HCT116 (cell line): ENCODE measurements at regions not wholly inside any gene's neighbourhood (a gene's known extent, or its start where the extent isn't known, plus 50 kb on each side); places are given as distances from the start of the nearest gene placed in this dataset.

Experiments
- ATAC-seq: fragments of 200-7000 bp; cut with Tn5 transposase; 2 replicates; pipeline ENCODE4 v1.9.1; 2020; ENCODE audit warnings: mild to moderate bottlenecking, moderate library complexity
- BruUV-seq: library from RNA; stranded (reverse); fragments of 400-500 nt; replicated peaks from 2 replicates; lab custom pipeline; 2021; lab: Mats Ljungman, UMichigan
- CTCF ChIA-PET: fragments of 300-600 bp; sonication (Branson Sonifier 250); formaldehyde crosslinking; loops from one replicate; lab custom pipeline; 2021; ENCODE audit warnings: antibody characterized with exemption; lab: Charles Lee
- POLR2A ChIA-PET: fragments of 300-600, 350-600 bp; sonication (Branson Sonifier 250); formaldehyde crosslinking; loops from one replicate; lab custom pipeline; 2021; ENCODE audit warnings: antibody characterized with exemption; lab: Charles Lee
- RAD21 ChIA-PET, 2 experiments: fragments of 300-600 bp; sonication (Branson Sonifier 250); formaldehyde crosslinking; loops; one replicate each; lab custom pipeline; 2023; ENCODE audit warnings: low total read pairs in 2 of 2; ENCODE audit not compliant: uncharacterized antibody in 2 of 2, unreplicated experiment in 2 of 2, low non-redundant PET in 1 of 2; lab: Charles Lee
- DNase-seq: peaks from one replicate; pipeline ENCODE4 v3.0.0-alpha.2; 2010; ENCODE audit warnings: low read depth, low spot score
- H2AFZ ChIP-seq: fragments of 200-600 bp; shearing (Covaris generic), sonication (generic); 2 replicates; pipeline ENCODE4 v1.6.1; 2017; ENCODE audit warnings: low read depth, mixed run types, mixed read lengths, antibody characterized with exemption, low read length; ENCODE audit not compliant: poor library complexity, severe bottlenecking
- H3K27ac ChIP-seq: 2 replicates; pipeline ENCODE4 v1.5.1; 2012; ENCODE audit warnings: low read depth, low read length
- H3K27me3 ChIP-seq: fragments of 200-600 bp; sonication (generic); 2 replicates; pipeline ENCODE4 v1.6.1; 2016; ENCODE audit warnings: mixed run types, low read length, mixed read lengths; ENCODE audit not compliant: insufficient read depth
- H3K36me3 ChIP-seq, 2 experiments: fragments of 200-500 bp in 1 of 2; fragments of 200-600 bp in 1 of 2; sonication (Bioruptor generic) in 1 of 2; sonication (generic) in 1 of 2; 2 replicates each; pipeline versions ENCODE4 v1.5.1 to v1.6.1; 2014 to 2016; ENCODE audit warnings: low read length in 2 of 2, inconsistent platforms in 1 of 2, mixed read lengths in 1 of 2, mixed run types in 1 of 2; ENCODE audit not compliant: insufficient read depth in 2 of 2, control insufficient read depth in 1 of 2
- H3K4me1 ChIP-seq, 2 experiments: fragments of 200-600 bp in 1 of 2; sonication (generic) in 1 of 2; 2 replicates each; pipeline versions ENCODE4 v1.5.1 to v1.6.1; 2012 to 2017; ENCODE audit warnings: low read length in 2 of 2, inconsistent platforms in 1 of 2, mild to moderate bottlenecking in 1 of 2, mixed read lengths in 1 of 2, mixed run types in 1 of 2, moderate library complexity in 1 of 2; ENCODE audit not compliant: insufficient read depth in 2 of 2, control insufficient read depth in 1 of 2
- H3K4me2 ChIP-seq: fragments of 200-600 bp; sonication (generic); 2 replicates; pipeline ENCODE4 v1.6.1; 2017; ENCODE audit warnings: mixed run types, low read length, mixed read lengths
- H3K4me3 ChIP-seq, 2 experiments: fragments of 200-600 bp in 1 of 2; sonication (generic) in 1 of 2; replicated peaks in 1 of 2; 2 replicates each; pipeline ENCODE4 v1.5.1; 2011 to 2016; ENCODE audit warnings: low read length in 2 of 2, control low read depth in 1 of 2, low read depth in 1 of 2, mild to moderate bottlenecking in 1 of 2, mixed read lengths in 1 of 2, mixed run types in 1 of 2
- H3K79me2 ChIP-seq: fragments of 200-600 bp; sonication (generic); 2 replicates; pipeline ENCODE4 v1.6.1; 2017; ENCODE audit warnings: mild to moderate bottlenecking, mixed run types, low read length, moderate library complexity, mixed read lengths; ENCODE audit not compliant: insufficient read depth
- H3K9ac ChIP-seq: fragments of 200-600 bp; sonication (generic); 2 replicates; pipeline ENCODE4 v1.6.1; 2016; ENCODE audit warnings: low read length, mixed read lengths
- H3K9me2 ChIP-seq: fragments of 200-600 bp; sonication (generic), shearing (Covaris generic); 2 replicates; pipeline ENCODE4 v1.6.1; 2017; ENCODE audit warnings: mixed run types, mild to moderate bottlenecking, moderate library complexity; ENCODE audit not compliant: insufficient read depth
- H3K9me3 ChIP-seq, 2 experiments: fragments of 200-500 bp in 1 of 2; fragments of 200-600 bp in 1 of 2; sonication (Bioruptor generic) in 1 of 2; sonication (generic) in 1 of 2; 2 replicates each; pipeline ENCODE4 v1.6.1; 2014 to 2017; ENCODE audit warnings: low read length in 2 of 2, mixed read lengths in 2 of 2, inconsistent platforms in 1 of 2, low read depth in 1 of 2, mild to moderate bottlenecking in 1 of 2, mixed run types in 1 of 2, moderate library complexity in 1 of 2; ENCODE audit not compliant: control insufficient read depth in 1 of 2, insufficient read depth in 1 of 2
- H4K20me1 ChIP-seq: fragments of 200-600 bp; sonication (generic), shearing (Covaris generic); 2 replicates; pipeline ENCODE4 v1.6.1; 2017; ENCODE audit warnings: mixed run types, mild to moderate bottlenecking, moderate library complexity; ENCODE audit not compliant: insufficient read depth
- ATF3 ChIP-seq: IDR thresholded peaks from 2 replicates; pipeline ENCODE4 v1.6.1; 2012
- CBX3 ChIP-seq: IDR thresholded peaks from 2 replicates; pipeline ENCODE4 v1.6.1; 2012; ENCODE audit warnings: low read depth
- CEBPB ChIP-seq: IDR thresholded peaks from 2 replicates; pipeline ENCODE4 v1.6.1; 2012; ENCODE audit warnings: low read depth
- CTCF ChIP-seq, 3 experiments: fragments of 200-600 bp in 1 of 3; sonication (generic) in 1 of 3; IDR thresholded peaks in 2 of 3; conservative IDR thresholded peaks in 1 of 3; 2 replicates each; pipeline ENCODE4 v1.5.1; 2012 to 2017; ENCODE audit warnings: low read depth in 2 of 3, low read length in 2 of 3, antibody characterized with exemption in 1 of 3, borderline replicate concordance in 1 of 3, control low read depth in 1 of 3, mild to moderate bottlenecking in 1 of 3, mixed read lengths in 1 of 3, mixed run types in 1 of 3, moderate library complexity in 1 of 3; ENCODE audit not compliant: insufficient read depth in 1 of 3
- EGR1 ChIP-seq: IDR thresholded peaks from 2 replicates; pipeline ENCODE4 v1.6.1; 2012; ENCODE audit warnings: low read depth
- ELF1 ChIP-seq: IDR thresholded peaks from 2 replicates; pipeline ENCODE4 v1.6.1; 2012; ENCODE audit warnings: low read depth, borderline replicate concordance
- EZH2phosphoT487 ChIP-seq: fragments of 200-600 bp; IDR thresholded peaks from 2 replicates; pipeline ENCODE4 v1.6.1; 2018; ENCODE audit warnings: antibody characterized with exemption, borderline replicate concordance
- FOSL1 ChIP-seq: IDR thresholded peaks from 2 replicates; pipeline ENCODE4 v1.6.1; 2012; ENCODE audit warnings: low read depth
- JUND ChIP-seq: IDR thresholded peaks from 2 replicates; pipeline ENCODE4 v1.6.1; 2012
- MAX ChIP-seq: IDR thresholded peaks from 2 replicates; pipeline ENCODE4 v1.6.1; 2012
- POLR2A ChIP-seq: IDR thresholded peaks from 2 replicates; pipeline ENCODE4 v1.7.0; 2011; ENCODE audit warnings: borderline replicate concordance; ENCODE audit not compliant: insufficient read depth, insufficient read length; ENCODE audit errors: extremely low read depth
- POLR2AphosphoS5 ChIP-seq: IDR thresholded peaks from 2 replicates; pipeline ENCODE4 v1.6.1; 2011; ENCODE audit warnings: mild to moderate bottlenecking, low read depth, low read length, moderate library complexity
- RAD21 ChIP-seq: IDR thresholded peaks from 2 replicates; pipeline ENCODE4 v1.6.1; 2012; ENCODE audit warnings: low read depth, mild to moderate bottlenecking
- REST ChIP-seq: IDR thresholded peaks from 2 replicates; pipeline ENCODE4 v1.6.1; 2012; ENCODE audit warnings: low read depth
- SRF ChIP-seq: IDR thresholded peaks from 2 replicates; pipeline ENCODE4 v1.6.1; 2012; ENCODE audit warnings: low read depth
- TCF7L2 ChIP-seq: IDR thresholded peaks from 2 replicates; pipeline ENCODE4 v1.7.0; 2011; ENCODE audit warnings: borderline replicate concordance, inconsistent platforms; ENCODE audit not compliant: insufficient read depth, insufficient read length; ENCODE audit errors: extremely low read depth
- YY1 ChIP-seq: IDR thresholded peaks from 2 replicates; pipeline ENCODE4 v1.6.1; 2011; ENCODE audit warnings: low read length, low read depth, moderate library complexity, mild to moderate bottlenecking; ENCODE audit not compliant: insufficient replicate concordance; ENCODE audit errors: extremely low read depth
- ZFX ChIP-seq: fragments of 450-650 bp; IDR thresholded peaks from 2 replicates; pipeline ENCODE4 v1.6.1; 2017
- ZNF274 ChIP-seq: fragments of 200-500 bp; sonication (Bioruptor generic); IDR thresholded peaks from 2 replicates; pipeline ENCODE4 v1.6.1; 2014; ENCODE audit warnings: mild to moderate bottlenecking, low read depth, low read length, inconsistent platforms
- intact Hi-C: fragments of 100-400 bp; cut with micrococcal nuclease; formaldehyde crosslinking; loops from 2 replicates; pipeline ENCODE4 v1.10.0; 2022

GRCh38 chrX:130981836-130982235 is 76.3 kb upstream of the ARHGAP36 start:
- POLR2A ChIA-PET: no interaction called here
- no peak overlapping the region for H3K4me3 ChIP-seq
- no TSS peak for BruUV-seq
- no peaks in the 10 kb centered on the region for H3K9me2 ChIP-seq
- H4K20me1 ChIP-seq: no peaks in the 10 kb centered on the region
- H3K9me3 ChIP-seq: no peaks in the 10 kb centered on the region
- H3K36me3 ChIP-seq: no peaks in the 10 kb centered on the region
- H3K9ac ChIP-seq: no peak overlapping the region
- no peak for ATAC-seq
- H3K4me2 ChIP-seq: no peak overlapping the region
- no peaks in the 10 kb centered on the region for H3K27me3 ChIP-seq
- H3K27ac ChIP-seq: no peak overlapping the region
- intact Hi-C loops: no loop called here
- TF ChIP-seq EGR1: no peak
- no peak for TF ChIP-seq POLR2AphosphoS5
- no peak for TF ChIP-seq EZH2phosphoT487
- no peak for TF ChIP-seq CBX3
- no peak for TF ChIP-seq SRF
- TF ChIP-seq POLR2A: no peak
- TF ChIP-seq ATF3: no peak
- no peak for TF ChIP-seq REST
- no peak for TF ChIP-seq ELF1
- TF ChIP-seq TCF7L2: no peak
- no peak for TF ChIP-seq YY1
- TF ChIP-seq ZNF274: no peak
- no peak for TF ChIP-seq ZFX
- TF ChIP-seq RAD21: no peak
- TF ChIP-seq FOSL1: no peak
- TF ChIP-seq MAX: no peak
- TF ChIP-seq CEBPB: no peak
- no peak for TF ChIP-seq CTCF (IDR thresholded peaks at IDR 0.05 in 2 of 3, conservative IDR thresholded peaks at IDR 0.05 in 1 of 3; ENCODE audit: borderline replicate concordance in 1 of 3, insufficient read depth in 1 of 3, low read depth in 2 of 3, low read length in 2 of 3)
- no peak for TF ChIP-seq JUND
- TF ChIP-seq, all 23 proteins: peak for 0
- RAD21 ChIA-PET: no interaction called here
- no peaks in the 10 kb centered on the region for H3K79me2 ChIP-seq
- DNase-seq: no peak
- CTCF ChIA-PET: no interaction called here
- no peaks in the 10 kb centered on the region for H3K4me1 ChIP-seq
- H2AFZ ChIP-seq: no peak overlapping the region
